Parathyroid adenoma (tissue), 2 donors: ENCODE measurements at regions not wholly inside any gene's neighbourhood (a gene's known extent, or its start where the extent isn't known, plus 50 kb on each side); places are given as distances from the start of the nearest gene placed in this dataset.

Experiments
- H2AFZ ChIP-seq: fragments of 300-600 bp; sonication (generic); one replicate; pipeline ENCODE4 v1.7.0; 2017; ENCODE audit warnings: antibody characterized with exemption, mild to moderate bottlenecking
- H3K27ac ChIP-seq: fragments of 300-600 bp; sonication (generic); one replicate; pipeline ENCODE4 v1.7.0; 2017
- H3K27me3 ChIP-seq: fragments of 300-600 bp; sonication (generic); one replicate; pipeline ENCODE4 v1.7.0; 2017; ENCODE audit warnings: low read length; ENCODE audit not compliant: control insufficient read depth, insufficient read depth
- H3K36me3 ChIP-seq: fragments of 300-600 bp; sonication (generic); one replicate; pipeline ENCODE4 v1.7.0; 2017; ENCODE audit warnings: low read length; ENCODE audit not compliant: control insufficient read depth, insufficient read depth
- H3K4me1 ChIP-seq: fragments of 300-600 bp; sonication (generic); one replicate; pipeline ENCODE4 v1.7.0; 2017; ENCODE audit warnings: control low read depth
- H3K4me2 ChIP-seq: fragments of 300-600 bp; sonication (generic); one replicate; pipeline ENCODE4 v1.7.0; 2017; ENCODE audit warnings: low read length
- H3K4me3 ChIP-seq: fragments of 300-600 bp; sonication (generic); one replicate; pipeline ENCODE4 v1.7.0; 2017; ENCODE audit warnings: low read depth, low read length
- H3K79me2 ChIP-seq: fragments of 300-600 bp; sonication (generic); one replicate; pipeline ENCODE4 v1.7.0; 2017; ENCODE audit warnings: control low read depth
- H3K9ac ChIP-seq: fragments of 300-600 bp; sonication (generic); one replicate; pipeline ENCODE4 v1.7.0; 2017; ENCODE audit warnings: mild to moderate bottlenecking
- H3K9me3 ChIP-seq: fragments of 300-600 bp; sonication (generic); one replicate; pipeline ENCODE4 v1.7.0; 2017; ENCODE audit warnings: low read length; ENCODE audit not compliant: control insufficient read depth
- TF ChIP-seq, protein P1 (sequence below): fragments of 300-600 bp; sonication (generic); IDR thresholded peaks from one replicate; pipeline ENCODE4 v1.7.0; 2017; ENCODE audit warnings: antibody characterized with exemption, mild to moderate bottlenecking
- donor health status: primary hyperparathyroidism.

- no peaks in the 10 kb centered on the region for H3K9me3 ChIP-seq
- H3K27me3 ChIP-seq = no peaks in the 10 kb centered on the region
- no peaks in the 10 kb centered on the region for H3K4me1 ChIP-seq
- H3K4me3 ChIP-seq = no peak overlapping the region
- H3K36me3 ChIP-seq = no peaks in the 10 kb centered on the region
- H2AFZ ChIP-seq = no peak overlapping the region
- no peak overlapping the region for H3K4me2 ChIP-seq
- H3K9ac ChIP-seq = no peak overlapping the region
- TF ChIP-seq, protein P1, sequence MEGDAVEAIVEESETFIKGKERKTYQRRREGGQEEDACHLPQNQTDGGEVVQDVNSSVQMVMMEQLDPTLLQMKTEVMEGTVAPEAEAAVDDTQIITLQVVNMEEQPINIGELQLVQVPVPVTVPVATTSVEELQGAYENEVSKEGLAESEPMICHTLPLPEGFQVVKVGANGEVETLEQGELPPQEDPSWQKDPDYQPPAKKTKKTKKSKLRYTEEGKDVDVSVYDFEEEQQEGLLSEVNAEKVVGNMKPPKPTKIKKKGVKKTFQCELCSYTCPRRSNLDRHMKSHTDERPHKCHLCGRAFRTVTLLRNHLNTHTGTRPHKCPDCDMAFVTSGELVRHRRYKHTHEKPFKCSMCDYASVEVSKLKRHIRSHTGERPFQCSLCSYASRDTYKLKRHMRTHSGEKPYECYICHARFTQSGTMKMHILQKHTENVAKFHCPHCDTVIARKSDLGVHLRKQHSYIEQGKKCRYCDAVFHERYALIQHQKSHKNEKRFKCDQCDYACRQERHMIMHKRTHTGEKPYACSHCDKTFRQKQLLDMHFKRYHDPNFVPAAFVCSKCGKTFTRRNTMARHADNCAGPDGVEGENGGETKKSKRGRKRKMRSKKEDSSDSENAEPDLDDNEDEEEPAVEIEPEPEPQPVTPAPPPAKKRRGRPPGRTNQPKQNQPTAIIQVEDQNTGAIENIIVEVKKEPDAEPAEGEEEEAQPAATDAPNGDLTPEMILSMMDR = no peak
- no peaks in the 10 kb centered on the region for H3K79me2 ChIP-seq
- H3K27ac ChIP-seq = no peak overlapping the region
Measured at GRCh38 chr2:237035781-237036475, 49.8 kb upstream of the COPS8 start.
